HepG2 (cell line): ENCODE measurements at regions not wholly inside any gene's neighbourhood (a gene's known extent, or its start where the extent isn't known, plus 50 kb on each side); places are given as distances from the start of the nearest gene placed in this dataset.

Source experiments
- ATAC-seq: fragments of 200-7000 bp; cut with Tn5 transposase; 3 replicates; pipeline ENCODE4 v1.9.1; 2020; ENCODE audit warnings: mild to moderate bottlenecking, moderate library complexity
- BruUV-seq: library from RNA; stranded (reverse); fragments of 400-500 nt; replicated peaks from 2 replicates; lab custom pipeline; 2021; lab: Mats Ljungman, UMichigan
- CTCF ChIA-PET: fragments of 300-600 bp; formaldehyde crosslinking; extraction: SDS; loops from one replicate; lab custom pipeline; 2021; ENCODE audit warnings: low total read pairs, inconsistent platforms, low intra/inter-chr PET ratio; lab: Yijun Ruan, JAX
- POLR2A ChIA-PET: fragments of 350-600 bp; sonication (Branson Sonifier 250); formaldehyde crosslinking; loops from one replicate; lab custom pipeline; 2020; ENCODE audit warnings: antibody characterized with exemption, inconsistent platforms; lab: Yijun Ruan, JAX
- DNase-seq: peaks from one replicate; pipeline ENCODE4 v3.0.0-alpha.2; 2015; ENCODE audit warnings: low spot score
- FAIRE-seq: peaks from 3 replicates; lab custom pipeline; 2011; peaks lifted over from hg19 to GRCh38; lab: Jason Lieb, UNC
- H2AFZ ChIP-seq: one replicate; pipeline ENCODE4 v1.6.1; 2011; ENCODE audit warnings: low read length, inconsistent platforms
- H3K27ac ChIP-seq: fragments of 300-600 bp; 3 replicates; pipeline ENCODE4 v1.8.0; 2011; ENCODE audit warnings: mixed run types, mild to moderate bottlenecking, mixed read lengths, low read length, inconsistent platforms; ENCODE audit not compliant: insufficient read depth; ENCODE audit errors: extremely low read length
- H3K27me3 ChIP-seq, 2 experiments: fragments of 200-600 bp in 1 of 2; 2 replicates in 1 of 2; 3 replicates in 1 of 2; pipeline versions ENCODE4 v1.6.0 to v1.8.0; 2011; ENCODE audit warnings: low read length in 2 of 2, mild to moderate bottlenecking in 2 of 2, moderate library complexity in 2 of 2, inconsistent platforms in 1 of 2; ENCODE audit not compliant: insufficient read depth in 2 of 2, control insufficient read depth in 1 of 2
- H3K36me3 ChIP-seq, 2 experiments: fragments of 200-600 bp in 1 of 2; replicated peaks in 1 of 2; 2 replicates in 1 of 2; 3 replicates in 1 of 2; pipeline versions ENCODE4 v1.5.1 to v1.8.0; 2011; ENCODE audit warnings: low read length in 2 of 2, inconsistent platforms in 1 of 2; ENCODE audit not compliant: insufficient read depth in 2 of 2, control insufficient read depth in 1 of 2
- H3K4me1 ChIP-seq: 2 replicates; pipeline ENCODE4 v1.5.1; 2012; ENCODE audit warnings: low read length, inconsistent platforms; ENCODE audit not compliant: insufficient read depth
- H3K4me2 ChIP-seq: 2 replicates; pipeline ENCODE4 v1.6.0; 2011; ENCODE audit warnings: low read depth, low read length, inconsistent platforms
- H3K4me3 ChIP-seq, 3 experiments: fragments of 200-600 bp in 1 of 3; sonication (generic), shearing (Covaris generic) in 1 of 3; replicated peaks in 1 of 3; 2 replicates each; pipeline ENCODE4 v1.5.1; 2011 to 2016; ENCODE audit warnings: low read length in 3 of 3, inconsistent platforms in 2 of 3, low read depth in 2 of 3, mild to moderate bottlenecking in 2 of 3, control low read depth in 1 of 3, mixed read lengths in 1 of 3; ENCODE audit not compliant: insufficient read depth in 1 of 3
- H3K79me2 ChIP-seq: one replicate; pipeline ENCODE4 v1.6.1; 2011; ENCODE audit warnings: low read length, inconsistent platforms; ENCODE audit not compliant: insufficient read depth
- H3K9ac ChIP-seq: 2 replicates; pipeline ENCODE4 v1.6.0; 2011; ENCODE audit warnings: mild to moderate bottlenecking, low read depth, low read length, inconsistent platforms; ENCODE audit not compliant: insufficient read depth
- H3K9me3 ChIP-seq: 2 replicates; pipeline ENCODE4 v1.5.1; 2012; ENCODE audit warnings: mild to moderate bottlenecking, low read length
- H4K20me1 ChIP-seq: 2 replicates; pipeline ENCODE4 v1.6.0; 2011; ENCODE audit warnings: inconsistent platforms, mild to moderate bottlenecking, low read length, moderate library complexity; ENCODE audit not compliant: insufficient read depth
- HMG20A ChIP-seq: IDR thresholded peaks from 2 replicates; pipeline ENCODE4 v1.6.1; 2016; ENCODE audit warnings: borderline replicate concordance
- IKZF5 ChIP-seq: IDR thresholded peaks from 2 replicates; pipeline ENCODE4 v1.6.1; 2018; ENCODE audit warnings: missing genetic modification reagents, mild to moderate bottlenecking, missing compliant biosample characterization
- ZFP90 ChIP-seq: sonication (generic); formaldehyde crosslinking; IDR thresholded peaks from 2 replicates; pipeline ENCODE4 v1.8.0; 2022; ENCODE audit warnings: missing genetic modification reagents, mild to moderate bottlenecking, inconsistent platforms, borderline replicate concordance
- ZFX ChIP-seq: sonication (generic); formaldehyde crosslinking; IDR thresholded peaks from 2 replicates; pipeline ENCODE4 v1.4.0; 2020; ENCODE audit warnings: mild to moderate bottlenecking, low read depth, missing genetic modification reagents, moderate library complexity
- ZHX1 ChIP-seq: sonication (generic); formaldehyde crosslinking; IDR thresholded peaks from 2 replicates; pipeline ENCODE4 v1.8.1; 2022; ENCODE audit warnings: low read depth, mild to moderate bottlenecking, missing genetic modification reagents
- WGBS: methylation state at CpG from one replicate; pipeline ENCODE4 v1.1.6; 2017; ENCODE audit warnings: low lambda C conversion rate; 5-methylcytosine and 5-hydroxymethylcytosine counted together
- in situ Hi-C: cut with HindIII; loops from 2 replicates; pipeline ENCODE4 v1.10.0; 2017; ENCODE audit warnings: low pct_unique_long_range_greater_than_20kb; ENCODE audit not compliant: extremely low pct_ligation_motif_present
- intact Hi-C: fragments of 100-400 bp; cut with micrococcal nuclease; formaldehyde crosslinking; loops from one replicate; pipeline ENCODE4 v1.10.0; 2022; ENCODE audit not compliant: unreplicated experiment
- TF ChIP-seq, protein P1 (sequence below), 2 experiments: sonication (generic) in 1 of 2; formaldehyde crosslinking in 1 of 2; IDR thresholded peaks; 2 replicates each; pipeline versions ENCODE4 v1.5.1 to v1.6.1; 2011 to 2020; ENCODE audit warnings: borderline replicate concordance in 1 of 2, low read depth in 1 of 2, low read length in 1 of 2, mild to moderate bottlenecking in 1 of 2, missing genetic modification reagents in 1 of 2, moderate library complexity in 1 of 2
- TF ChIP-seq, protein P2 (sequence below): IDR thresholded peaks from 2 replicates; pipeline ENCODE4 v1.6.1; 2012; ENCODE audit warnings: low read length, improper control_type of control experiment

- no peak for TF ChIP-seq IKZF5 (CRISPR knock-in tag)
These were observed 152.6 kb upstream of the RNPC3 start (continued) for GRCh38 chr1:103372866-103373265.

DNA sequence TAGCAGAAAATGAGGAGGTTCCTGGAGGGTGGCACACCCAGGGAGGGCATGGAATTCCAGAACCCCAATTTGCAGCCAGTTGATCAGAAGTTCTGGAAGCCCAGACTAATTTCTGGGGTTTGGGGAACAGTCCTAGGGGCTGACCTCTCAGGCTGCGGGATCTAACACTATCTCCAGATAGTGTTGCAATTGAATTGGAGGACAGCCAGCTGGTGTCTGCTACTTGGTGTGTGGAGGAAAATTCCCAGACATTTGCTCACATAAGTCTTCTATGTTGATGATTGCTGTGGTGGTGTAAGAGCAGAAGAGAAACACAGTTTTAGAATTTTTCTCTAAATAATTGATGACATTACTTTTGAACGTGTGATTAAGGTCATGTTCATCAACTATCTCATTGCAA, 154.3 kb upstream of the RNPC3 start:
- Histone ChIP-seq H3K9me3 (peaks cover 17% of the 10 kb centered on the region; the same call in 1 of the 2 replicates), H2AFZ (no peak overlapping the region), H3K27me3 (no peaks in the 10 kb centered on the region), H3K4me1 (no peaks in the 10 kb centered on the region), H3K27ac (no peak overlapping the region), H3K9ac (no peak overlapping the region), H3K4me3 (no peak overlapping the region), H3K4me2 (no peak overlapping the region), H4K20me1 (no peaks in the 10 kb centered on the region), H3K79me2 (no peaks in the 10 kb centered on the region), H3K36me3 (no peaks in the 10 kb centered on the region)
- ChIA-PET CTCF (no interaction called here), POLR2A (no interaction called here)
- intact Hi-C loops (no loop called here), in situ Hi-C loops (no loop called here)
- DNase-seq (no peak), FAIRE-seq (no peak), ATAC-seq (no peak)
- BruUV-seq: no TSS peak
- WGBS: 5% methylated on average over 2 of the region's 2 CpGs
- no peak for TF ChIP-seq ZFP90 (CRISPR knock-in tag)
- TF ChIP-seq, protein P1, sequence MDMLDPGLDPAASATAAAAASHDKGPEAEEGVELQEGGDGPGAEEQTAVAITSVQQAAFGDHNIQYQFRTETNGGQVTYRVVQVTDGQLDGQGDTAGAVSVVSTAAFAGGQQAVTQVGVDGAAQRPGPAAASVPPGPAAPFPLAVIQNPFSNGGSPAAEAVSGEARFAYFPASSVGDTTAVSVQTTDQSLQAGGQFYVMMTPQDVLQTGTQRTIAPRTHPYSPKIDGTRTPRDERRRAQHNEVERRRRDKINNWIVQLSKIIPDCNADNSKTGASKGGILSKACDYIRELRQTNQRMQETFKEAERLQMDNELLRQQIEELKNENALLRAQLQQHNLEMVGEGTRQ (IDR thresholded peaks at IDR 0.05; ENCODE audit: low read depth, low read length): no peak
- TF ChIP-seq, protein P1 (CRISPR knock-in tag; IDR thresholded peaks at IDR 0.05; ENCODE audit: borderline replicate concordance): no peak
- no peak for TF ChIP-seq HMG20A (CRISPR knock-in tag)
- TF ChIP-seq, protein P2, sequence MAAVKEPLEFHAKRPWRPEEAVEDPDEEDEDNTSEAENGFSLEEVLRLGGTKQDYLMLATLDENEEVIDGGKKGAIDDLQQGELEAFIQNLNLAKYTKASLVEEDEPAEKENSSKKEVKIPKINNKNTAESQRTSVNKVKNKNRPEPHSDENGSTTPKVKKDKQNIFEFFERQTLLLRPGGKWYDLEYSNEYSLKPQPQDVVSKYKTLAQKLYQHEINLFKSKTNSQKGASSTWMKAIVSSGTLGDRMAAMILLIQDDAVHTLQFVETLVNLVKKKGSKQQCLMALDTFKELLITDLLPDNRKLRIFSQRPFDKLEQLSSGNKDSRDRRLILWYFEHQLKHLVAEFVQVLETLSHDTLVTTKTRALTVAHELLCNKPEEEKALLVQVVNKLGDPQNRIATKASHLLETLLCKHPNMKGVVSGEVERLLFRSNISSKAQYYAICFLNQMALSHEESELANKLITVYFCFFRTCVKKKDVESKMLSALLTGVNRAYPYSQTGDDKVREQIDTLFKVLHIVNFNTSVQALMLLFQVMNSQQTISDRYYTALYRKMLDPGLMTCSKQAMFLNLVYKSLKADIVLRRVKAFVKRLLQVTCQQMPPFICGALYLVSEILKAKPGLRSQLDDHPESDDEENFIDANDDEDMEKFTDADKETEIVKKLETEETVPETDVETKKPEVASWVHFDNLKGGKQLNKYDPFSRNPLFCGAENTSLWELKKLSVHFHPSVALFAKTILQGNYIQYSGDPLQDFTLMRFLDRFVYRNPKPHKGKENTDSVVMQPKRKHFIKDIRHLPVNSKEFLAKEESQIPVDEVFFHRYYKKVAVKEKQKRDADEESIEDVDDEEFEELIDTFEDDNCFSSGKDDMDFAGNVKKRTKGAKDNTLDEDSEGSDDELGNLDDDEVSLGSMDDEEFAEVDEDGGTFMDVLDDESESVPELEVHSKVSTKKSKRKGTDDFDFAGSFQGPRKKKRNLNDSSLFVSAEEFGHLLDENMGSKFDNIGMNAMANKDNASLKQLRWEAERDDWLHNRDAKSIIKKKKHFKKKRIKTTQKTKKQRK: no peak
- TF ChIP-seq ZHX1 (CRISPR knock-in tag): no peak
- no peak for TF ChIP-seq ZFX (CRISPR knock-in tag)
